K562 (cell line): ENCODE measurements at regions not wholly inside any gene's neighbourhood (a gene's known extent, or its start where the extent isn't known, plus 50 kb on each side); places are given as distances from the start of the nearest gene placed in this dataset.

Experiments used
- ATAC-seq: fragments of 200-7000 bp; cut with Tn5 transposase; 3 replicates; pipeline ENCODE4 v1.9.1; 2020; ENCODE audit warnings: moderate library complexity
- BruUV-seq: library from RNA; stranded (reverse); fragments of 400-500 nt; replicated peaks from 2 replicates; lab custom pipeline; 2021; lab: Mats Ljungman, UMichigan
- CTCF ChIA-PET: fragments of 300-600 bp; formaldehyde crosslinking; extraction: SDS; loops from one replicate; lab custom pipeline; 2021; ENCODE audit warnings: low intra/inter-chr PET ratio; lab: Yijun Ruan, JAX
- POLR2A ChIA-PET: fragments of 300-600, 350-650 bp; sonication (Branson Sonifier 250); formaldehyde crosslinking; extraction: SDS; loops from one replicate; lab custom pipeline; 2021; ENCODE audit warnings: antibody characterized with exemption, inconsistent platforms; lab: Yijun Ruan, JAX
- DNase-seq, 4 experiments: peaks; one replicate each; pipeline versions ENCODE4 v3.0.0 to v3.0.0-alpha.2; 2011 to 2018; ENCODE audit warnings: low spot score in 3 of 4, mixed read lengths in 3 of 4; ENCODE audit errors: extremely low read depth in 1 of 4
- FAIRE-seq: peaks from 2 replicates; lab custom pipeline; 2011; peaks lifted over from hg19 to GRCh38; lab: Jason Lieb, UNC
- H2AFZ ChIP-seq: 2 replicates; pipeline ENCODE4 v1.6.0; 2011; ENCODE audit warnings: low read depth, low read length, control low read depth, inconsistent platforms
- H3K27ac ChIP-seq: fragments of 200-600 bp; 3 replicates; pipeline ENCODE4 v1.8.0; 2011; ENCODE audit warnings: low read depth, mild to moderate bottlenecking, control low read depth, inconsistent platforms, low read length, moderate library complexity, mixed read lengths; ENCODE audit errors: extremely low read depth
- H3K27me3 ChIP-seq, 2 experiments: fragments of 300-600 bp in 1 of 2; 2 replicates in 1 of 2; 3 replicates in 1 of 2; pipeline versions ENCODE4 v1.6.0 to v1.8.0; 2011; ENCODE audit warnings: inconsistent platforms in 2 of 2, low read length in 2 of 2, mild to moderate bottlenecking in 1 of 2, mixed read lengths in 1 of 2, moderate library complexity in 1 of 2; ENCODE audit not compliant: control insufficient read depth in 2 of 2, insufficient read depth in 2 of 2
- H3K36me3 ChIP-seq: fragments of 300-600 bp; 3 replicates; pipeline ENCODE4 v1.8.0; 2011; ENCODE audit warnings: mild to moderate bottlenecking, low read length, inconsistent platforms; ENCODE audit not compliant: control insufficient read depth, insufficient read depth
- H3K4me1 ChIP-seq, 2 experiments: fragments of 200-600 bp in 1 of 2; replicated peaks in 1 of 2; 2 replicates in 1 of 2; 3 replicates in 1 of 2; pipeline versions ENCODE4 v1.5.1 to v1.8.0; 2011; ENCODE audit warnings: inconsistent platforms in 2 of 2, low read length in 2 of 2, mild to moderate bottlenecking in 1 of 2, mixed read lengths in 1 of 2, moderate library complexity in 1 of 2; ENCODE audit not compliant: control insufficient read depth in 2 of 2, insufficient read depth in 2 of 2
- H3K4me2 ChIP-seq: 2 replicates; pipeline ENCODE4 v1.6.1; 2011; ENCODE audit warnings: low read length, control low read depth, inconsistent platforms, mixed read lengths; ENCODE audit not compliant: insufficient read depth
- H3K4me3 ChIP-seq: fragments of 200-600 bp; sonication (generic), shearing (Covaris generic); 2 replicates; pipeline ENCODE4 v1.5.1; 2016; ENCODE audit warnings: control low read depth, inconsistent platforms
- H3K79me2 ChIP-seq: fragments of 200-600 bp; 3 replicates; pipeline ENCODE4 v1.8.0; 2011; ENCODE audit warnings: low read length, inconsistent platforms; ENCODE audit not compliant: control insufficient read depth, insufficient read depth
- H3K9ac ChIP-seq, 2 experiments: 2 replicates each; pipeline versions ENCODE4 v1.6.0 to v1.6.1; 2011; ENCODE audit warnings: low read depth in 2 of 2, low read length in 2 of 2, control low read depth in 1 of 2, inconsistent platforms in 1 of 2, mild to moderate bottlenecking in 1 of 2, mixed read lengths in 1 of 2; ENCODE audit not compliant: insufficient read depth in 1 of 2
- H3K9me1 ChIP-seq: one replicate; pipeline ENCODE4 v1.6.0; 2011; ENCODE audit warnings: inconsistent platforms, mild to moderate bottlenecking, low read length, moderate library complexity; ENCODE audit not compliant: control insufficient read depth, insufficient read depth
- H3K9me3 ChIP-seq: replicated peaks from 2 replicates; pipeline ENCODE4 v1.5.1; 2011; ENCODE audit warnings: low read depth, low read length, inconsistent platforms; ENCODE audit not compliant: control insufficient read depth, insufficient read depth
- H4K20me1 ChIP-seq: replicated peaks from 2 replicates; pipeline ENCODE4 v1.6.1; 2011; ENCODE audit warnings: low read length, inconsistent platforms, mixed read lengths; ENCODE audit not compliant: control insufficient read depth, insufficient read depth
- GATAD2A ChIP-seq: fragments of 450-650 bp; IDR thresholded peaks from 2 replicates; pipeline ENCODE4 v1.6.1; 2017
- GATAD2B ChIP-seq: fragments of 450-650 bp; IDR thresholded peaks from 2 replicates; pipeline ENCODE4 v1.6.1; 2017; ENCODE audit warnings: mild to moderate bottlenecking, borderline replicate concordance
- GTF2A2 ChIP-seq: IDR thresholded peaks from 2 replicates; pipeline ENCODE4 v1.6.1; 2016; ENCODE audit warnings: mild to moderate bottlenecking, missing genetic modification characterization, missing compliant biosample characterization
- GTF2E2 ChIP-seq: fragments of 200-800 bp; sonication (Bioruptor generic); IDR thresholded peaks from 2 replicates; pipeline ENCODE4 v1.6.1; 2016; ENCODE audit warnings: missing genetic modification characterization, missing compliant biosample characterization
- KLF13 ChIP-seq: fragments of 450-650 bp; IDR thresholded peaks from 2 replicates; pipeline ENCODE4 v1.6.1; 2016; ENCODE audit warnings: missing genetic modification characterization, low read depth, mild to moderate bottlenecking, missing compliant biosample characterization, moderate library complexity, borderline replicate concordance
- MBD2 ChIP-seq: sonication (generic); IDR thresholded peaks from 2 replicates; pipeline ENCODE4 v1.6.1; 2016; ENCODE audit warnings: low read depth, borderline replicate concordance
- MCM2 ChIP-seq: fragments of 450-650 bp; IDR thresholded peaks from 2 replicates; pipeline ENCODE4 v1.6.1; 2017; ENCODE audit warnings: low read depth, mild to moderate bottlenecking
- NR1H2 ChIP-seq: sonication (generic); formaldehyde crosslinking; IDR thresholded peaks from 2 replicates; pipeline ENCODE4 v1.4.0; 2020; ENCODE audit warnings: mild to moderate bottlenecking, missing genetic modification reagents
- PTTG1 ChIP-seq: fragments of 450-650 bp; IDR thresholded peaks from 2 replicates; pipeline ENCODE4 v1.6.1; 2016; ENCODE audit warnings: low read depth, mild to moderate bottlenecking, missing genetic modification characterization, missing compliant biosample characterization
- PYGO2 ChIP-seq: fragments of 450-650 bp; IDR thresholded peaks from 2 replicates; pipeline ENCODE4 v1.6.1; 2016; ENCODE audit warnings: mild to moderate bottlenecking, missing genetic modification characterization, moderate library complexity, missing compliant biosample characterization
- RAD51 ChIP-seq: fragments of 450-650 bp; IDR thresholded peaks from 2 replicates; pipeline ENCODE4 v1.7.1; 2016; ENCODE audit warnings: low read depth, mild to moderate bottlenecking, borderline replicate concordance
- RHOXF2B ChIP-seq: fragments of 250-450 bp; sonication (Bioruptor Pico); conservative IDR thresholded peaks from 2 replicates; pipeline ENCODE4 v1.5.1; 2021
- TCF7 ChIP-seq: sonication (generic); IDR thresholded peaks from 2 replicates; pipeline ENCODE4 v1.6.1; 2016; ENCODE audit warnings: antibody characterized with exemption, borderline replicate concordance
- ZNF408 ChIP-seq: fragments of 250-450 bp; sonication (Bioruptor Pico); IDR thresholded peaks from 2 replicates; pipeline ENCODE4 v1.4.0; 2020; ENCODE audit warnings: low read depth, mild to moderate bottlenecking, moderate library complexity
- ZNF75A ChIP-seq: fragments of 450-650 bp; formaldehyde crosslinking; IDR thresholded peaks from 2 replicates; pipeline ENCODE4 v1.4.0; 2020; ENCODE audit warnings: mild to moderate bottlenecking
- WGBS: fragments of 100-300 bp; shearing (Covaris generic); methylation state at CpG from one replicate; pipeline ENCODE4 v1.1.6; 2016; ENCODE audit warnings: low coverage, mixed read lengths; ENCODE audit not compliant: insufficient coverage; ENCODE audit errors: missing lambda C conversion rate; 5-methylcytosine and 5-hydroxymethylcytosine counted together
- in situ Hi-C: fragments of 300-500 bp; cut with MboI; formaldehyde crosslinking; loops from 4 replicates; pipeline ENCODE4 v1.15.0; 2018; ENCODE audit warnings: inconsistent platforms, mixed read lengths
- intact Hi-C: fragments of 100-400 bp; cut with micrococcal nuclease; formaldehyde crosslinking; loops from 2 replicates; pipeline ENCODE4 v1.14.2; 2022
- TF ChIP-seq, protein P1 (sequence below): fragments of 250-450 bp; sonication (Bioruptor Pico); IDR thresholded peaks from 2 replicates; pipeline ENCODE4 v1.5.0; 2021; ENCODE audit warnings: mild to moderate bottlenecking, borderline replicate concordance
- TF ChIP-seq, protein P2 (sequence below): fragments of 250-450 bp; sonication (Bioruptor Pico); IDR thresholded peaks from 2 replicates; pipeline ENCODE4 v1.5.0; 2022; ENCODE audit warnings: mild to moderate bottlenecking

DNA sequence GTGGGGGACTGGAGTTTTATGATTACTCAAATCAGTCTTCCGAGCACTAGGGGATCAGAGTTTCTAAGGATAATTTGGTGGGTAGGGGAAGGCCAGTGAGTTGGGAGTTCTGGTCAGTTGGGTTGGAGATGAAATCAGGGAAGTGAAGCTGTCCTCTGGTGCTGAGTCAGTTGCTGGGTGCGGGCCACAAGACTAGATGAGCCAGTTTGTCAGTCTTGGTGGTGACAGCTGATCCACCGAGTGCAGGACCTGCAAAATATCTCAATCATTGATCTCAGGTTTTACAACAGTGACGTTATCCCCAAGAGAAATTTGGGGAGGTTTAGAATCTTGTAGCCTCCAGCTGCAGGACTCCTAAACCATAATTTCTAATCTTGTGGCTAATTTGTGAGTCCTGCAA, 249.4 kb downstream of the FAM43A start:
- POLR2A ChIA-PET: interaction anchor here (0.7 kb wide), 1 partner anchor 263 kb away, joined by 3 read pairs; the partner anchor contains the start of gene LSG1
- DNase-seq: no peak

More for the DNA sequence above, 249.4 kb downstream of the FAM43A start:
- H2AFZ ChIP-seq: no peak overlapping the region
- no peaks in the 10 kb centered on the region; the same call in 1 of the 2 replicates for H4K20me1 ChIP-seq
- H3K4me1 ChIP-seq: no peaks in the 10 kb centered on the region
- no peak for FAIRE-seq
- WGBS: 2% methylated on average over 4 of the region's 4 CpGs
- no peaks in the 10 kb centered on the region for H3K79me2 ChIP-seq
- H3K27me3 ChIP-seq: peaks cover 18 to 44% of the 10 kb centered on the region in 2 experiments
- H3K4me3 ChIP-seq: no peak overlapping the region
- no peaks in the 10 kb centered on the region for H3K9me1 ChIP-seq
- H3K36me3 ChIP-seq: no peaks in the 10 kb centered on the region
- TF ChIP-seq GATAD2B: no peak
- TF ChIP-seq PYGO2 (tag): no peak
- no peak for TF ChIP-seq MCM2
- TF ChIP-seq GATAD2A: no peak
- TF ChIP-seq KLF13 (tag): no peak
- no peak for TF ChIP-seq RHOXF2B
- no peak for TF ChIP-seq PTTG1 (tag)
- no peak for TF ChIP-seq GTF2E2 (tag)
- TF ChIP-seq, protein P1, sequence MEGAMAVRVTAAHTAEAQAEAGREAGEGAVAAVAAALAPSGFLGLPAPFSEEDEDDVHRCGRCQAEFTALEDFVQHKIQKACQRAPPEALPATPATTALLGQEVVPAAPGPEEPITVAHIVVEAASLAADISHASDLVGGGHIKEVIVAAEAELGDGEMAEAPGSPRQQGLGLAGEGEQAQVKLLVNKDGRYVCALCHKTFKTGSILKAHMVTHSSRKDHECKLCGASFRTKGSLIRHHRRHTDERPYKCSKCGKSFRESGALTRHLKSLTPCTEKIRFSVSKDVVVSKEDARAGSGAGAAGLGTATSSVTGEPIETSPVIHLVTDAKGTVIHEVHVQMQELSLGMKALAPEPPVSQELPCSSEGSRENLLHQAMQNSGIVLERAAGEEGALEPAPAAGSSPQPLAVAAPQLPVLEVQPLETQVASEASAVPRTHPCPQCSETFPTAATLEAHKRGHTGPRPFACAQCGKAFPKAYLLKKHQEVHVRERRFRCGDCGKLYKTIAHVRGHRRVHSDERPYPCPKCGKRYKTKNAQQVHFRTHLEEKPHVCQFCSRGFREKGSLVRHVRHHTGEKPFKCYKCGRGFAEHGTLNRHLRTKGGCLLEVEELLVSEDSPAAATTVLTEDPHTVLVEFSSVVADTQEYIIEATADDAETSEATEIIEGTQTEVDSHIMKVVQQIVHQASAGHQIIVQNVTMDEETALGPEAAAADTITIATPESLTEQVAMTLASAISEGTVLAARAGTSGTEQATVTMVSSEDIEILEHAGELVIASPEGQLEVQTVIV: no peak
- TF ChIP-seq GTF2A2 (tag): no peak
- TF ChIP-seq NR1H2: no peak
- TF ChIP-seq MBD2: no peak
- TF ChIP-seq ZNF75A (CRISPR knock-in tag): no peak
- TF ChIP-seq, protein P2, sequence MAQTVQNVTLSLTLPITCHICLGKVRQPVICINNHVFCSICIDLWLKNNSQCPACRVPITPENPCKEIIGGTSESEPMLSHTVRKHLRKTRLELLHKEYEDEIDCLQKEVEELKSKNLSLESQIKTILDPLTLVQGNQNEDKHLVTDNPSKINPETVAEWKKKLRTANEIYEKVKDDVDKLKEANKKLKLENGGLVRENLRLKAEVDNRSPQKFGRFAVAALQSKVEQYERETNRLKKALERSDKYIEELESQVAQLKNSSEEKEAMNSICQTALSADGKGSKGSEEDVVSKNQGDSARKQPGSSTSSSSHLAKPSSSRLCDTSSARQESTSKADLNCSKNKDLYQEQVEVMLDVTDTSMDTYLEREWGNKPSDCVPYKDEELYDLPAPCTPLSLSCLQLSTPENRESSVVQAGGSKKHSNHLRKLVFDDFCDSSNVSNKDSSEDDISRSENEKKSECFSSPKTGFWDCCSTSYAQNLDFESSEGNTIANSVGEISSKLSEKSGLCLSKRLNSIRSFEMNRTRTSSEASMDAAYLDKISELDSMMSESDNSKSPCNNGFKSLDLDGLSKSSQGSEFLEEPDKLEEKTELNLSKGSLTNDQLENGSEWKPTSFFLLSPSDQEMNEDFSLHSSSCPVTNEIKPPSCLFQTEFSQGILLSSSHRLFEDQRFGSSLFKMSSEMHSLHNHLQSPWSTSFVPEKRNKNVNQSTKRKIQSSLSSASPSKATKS (CRISPR knock-in tag): no peak
- TF ChIP-seq ZNF408 (CRISPR knock-in tag): no peak
- TF ChIP-seq TCF7: no peak
- TF ChIP-seq RAD51: no peak
- ATAC-seq: no peak
- intact Hi-C loops (no loop called here), in situ Hi-C loops (no loop called here)
- no peak overlapping the region for H3K4me2 ChIP-seq
- BruUV-seq: no TSS peak
- CTCF ChIA-PET: interaction anchor here (0.6 kb wide), 1 partner anchor 17 kb away, joined by 3 read pairs; no protein-coding TSS in a partner anchor
- no peak overlapping the region for H3K9ac ChIP-seq
- H3K27ac ChIP-seq: no peak overlapping the region
- H3K9me3 ChIP-seq: no peaks in the 10 kb centered on the region
